Keratinocyte (primary cell): ENCODE measurements at regions not wholly inside any gene's neighbourhood (a gene's known extent, or its start where the extent isn't known, plus 50 kb on each side); places are given as distances from the start of the nearest gene placed in this dataset.

Experiments used
- DNase-seq: peaks from one replicate; pipeline ENCODE4 v3.0.0-alpha.2; 2011; ENCODE audit warnings: low read depth, missing footprints, low spot score
- FAIRE-seq: peaks from 2 replicates; lab custom pipeline; 2011; peaks lifted over from hg19 to GRCh38; lab: Jason Lieb, UNC
- H2AFZ ChIP-seq: 2 replicates; pipeline ENCODE4 v1.6.0; 2012; ENCODE audit warnings: low read length, control low read depth, inconsistent platforms; ENCODE audit not compliant: control insufficient read depth
- H3K27ac ChIP-seq: 2 replicates; pipeline ENCODE4 v1.5.1; 2011; ENCODE audit warnings: low read length; ENCODE audit not compliant: control insufficient read depth, insufficient read depth
- H3K27me3 ChIP-seq: 3 replicates; pipeline ENCODE4 v1.6.0; 2011; ENCODE audit warnings: low read length; ENCODE audit not compliant: control insufficient read depth, insufficient read depth; ENCODE audit errors: extremely low read depth
- H3K36me3 ChIP-seq, 2 experiments: 2 replicates in 1 of 2; 3 replicates in 1 of 2; pipeline ENCODE4 v1.5.1; 2011; ENCODE audit warnings: low read length in 2 of 2, mild to moderate bottlenecking in 1 of 2; ENCODE audit not compliant: control insufficient read depth in 2 of 2, insufficient read depth in 2 of 2; ENCODE audit errors: extremely low read depth in 1 of 2
- H3K4me1 ChIP-seq: 3 replicates; pipeline ENCODE4 v1.5.1; 2011; ENCODE audit warnings: low read length; ENCODE audit not compliant: control insufficient read depth, insufficient read depth; ENCODE audit errors: extremely low read depth
- H3K4me2 ChIP-seq: 3 replicates; pipeline ENCODE4 v1.6.0; 2011; ENCODE audit warnings: low read depth, low read length; ENCODE audit not compliant: control insufficient read depth, insufficient read depth; ENCODE audit errors: extremely low read depth
- H3K4me3 ChIP-seq, 3 experiments: fragments of 200-600 bp in 1 of 3; sonication (generic) in 1 of 3; 2 replicates in 2 of 3; 3 replicates in 1 of 3; pipeline ENCODE4 v1.5.1; 2011 to 2016; ENCODE audit warnings: low read length in 3 of 3, mild to moderate bottlenecking in 3 of 3, control low read depth in 2 of 3, inconsistent platforms in 1 of 3, low read depth in 1 of 3, mixed read lengths in 1 of 3, mixed run types in 1 of 3, moderate library complexity in 1 of 3; ENCODE audit not compliant: control insufficient read depth in 2 of 3, insufficient read depth in 2 of 3; ENCODE audit errors: extremely low read depth in 1 of 3
- H3K79me2 ChIP-seq: 2 replicates; pipeline ENCODE4 v1.6.0; 2012; ENCODE audit warnings: low read length; ENCODE audit not compliant: control insufficient read depth, insufficient read depth
- H3K9ac ChIP-seq: 3 replicates; pipeline ENCODE4 v1.6.0; 2011; ENCODE audit warnings: low read length; ENCODE audit not compliant: control insufficient read depth, insufficient read depth; ENCODE audit errors: extremely low read depth
- H3K9me1 ChIP-seq: 3 replicates; pipeline ENCODE4 v1.6.0; 2011; ENCODE audit warnings: low read length; ENCODE audit not compliant: control insufficient read depth, insufficient read depth; ENCODE audit errors: extremely low read depth
- H3K9me3 ChIP-seq: 2 replicates; pipeline ENCODE4 v1.5.1; 2012; ENCODE audit warnings: low read depth, low read length; ENCODE audit not compliant: control insufficient read depth
- H4K20me1 ChIP-seq: 3 replicates; pipeline ENCODE4 v1.6.0; 2011; ENCODE audit warnings: low read length; ENCODE audit not compliant: control insufficient read depth, insufficient read depth; ENCODE audit errors: extremely low read depth
- EZH2 ChIP-seq: IDR thresholded peaks from one replicate; pipeline ENCODE4 v1.6.1; 2012; ENCODE audit warnings: inconsistent platforms, mild to moderate bottlenecking, low read length, moderate library complexity
- dilution Hi-C: fragments of 300-500 bp; cut with MboI; formaldehyde crosslinking; loops from one replicate; pipeline ENCODE4 v1.7.0; 2020; ENCODE audit warnings: low sequenced_read_pairs; ENCODE audit not compliant: extremely low pct_ligation_motif_present
- TF ChIP-seq, protein P1 (sequence below), 3 experiments: IDR thresholded peaks in 1 of 3; conservative IDR thresholded peaks in 1 of 3; optimal IDR thresholded peaks in 1 of 3; 2 replicates in 2 of 3; 3 replicates in 1 of 3; pipeline versions ENCODE3 to v1.5.1; 2011; ENCODE audit warnings: low read length in 3 of 3, mild to moderate bottlenecking in 3 of 3, moderate library complexity in 2 of 3, control low read depth in 1 of 3, inconsistent platforms in 1 of 3; ENCODE audit not compliant: insufficient read depth in 2 of 3; ENCODE audit errors: extremely low read depth in 1 of 3

DNA sequence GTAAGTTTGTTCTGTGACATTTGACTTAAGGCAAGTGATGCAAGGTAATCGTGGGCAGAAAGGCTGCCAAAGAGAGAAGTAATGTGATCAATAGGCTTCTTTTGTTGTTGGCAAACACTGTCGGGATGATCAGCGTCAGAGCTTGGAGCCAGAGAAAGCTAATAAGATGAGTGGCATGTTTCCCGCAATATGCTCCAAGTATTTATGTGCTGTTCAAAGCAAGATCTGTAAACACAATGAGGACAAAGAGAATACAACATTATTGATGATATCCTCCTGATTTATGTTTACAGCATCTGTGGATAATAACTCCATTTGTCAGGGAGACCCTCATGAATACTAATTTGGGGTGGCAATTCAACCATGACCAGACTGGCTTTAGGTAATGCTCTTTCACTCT lies 603.3 kb downstream of the TDRD15 start:
- H2AFZ ChIP-seq: no peak overlapping the region
- no peaks in the 10 kb centered on the region for H4K20me1 ChIP-seq
- H3K27me3 ChIP-seq: no peaks in the 10 kb centered on the region
- H3K9me1 ChIP-seq: no peaks in the 10 kb centered on the region
- H3K4me3 ChIP-seq: no peak overlapping the region
- H3K9me3 ChIP-seq: no peaks in the 10 kb centered on the region
- no peak overlapping the region for H3K9ac ChIP-seq
- no peak overlapping the region for H3K4me2 ChIP-seq
- DNase-seq (no peak), FAIRE-seq (no peak)
- H3K79me2 ChIP-seq: no peaks in the 10 kb centered on the region
- H3K4me1 ChIP-seq: no peaks in the 10 kb centered on the region
- no peak for TF ChIP-seq EZH2
- TF ChIP-seq, protein P1, sequence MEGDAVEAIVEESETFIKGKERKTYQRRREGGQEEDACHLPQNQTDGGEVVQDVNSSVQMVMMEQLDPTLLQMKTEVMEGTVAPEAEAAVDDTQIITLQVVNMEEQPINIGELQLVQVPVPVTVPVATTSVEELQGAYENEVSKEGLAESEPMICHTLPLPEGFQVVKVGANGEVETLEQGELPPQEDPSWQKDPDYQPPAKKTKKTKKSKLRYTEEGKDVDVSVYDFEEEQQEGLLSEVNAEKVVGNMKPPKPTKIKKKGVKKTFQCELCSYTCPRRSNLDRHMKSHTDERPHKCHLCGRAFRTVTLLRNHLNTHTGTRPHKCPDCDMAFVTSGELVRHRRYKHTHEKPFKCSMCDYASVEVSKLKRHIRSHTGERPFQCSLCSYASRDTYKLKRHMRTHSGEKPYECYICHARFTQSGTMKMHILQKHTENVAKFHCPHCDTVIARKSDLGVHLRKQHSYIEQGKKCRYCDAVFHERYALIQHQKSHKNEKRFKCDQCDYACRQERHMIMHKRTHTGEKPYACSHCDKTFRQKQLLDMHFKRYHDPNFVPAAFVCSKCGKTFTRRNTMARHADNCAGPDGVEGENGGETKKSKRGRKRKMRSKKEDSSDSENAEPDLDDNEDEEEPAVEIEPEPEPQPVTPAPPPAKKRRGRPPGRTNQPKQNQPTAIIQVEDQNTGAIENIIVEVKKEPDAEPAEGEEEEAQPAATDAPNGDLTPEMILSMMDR (optimal IDR thresholded peaks at IDR 0.05 in 1 of 3, IDR thresholded peaks at IDR 0.05 in 1 of 3, conservative IDR thresholded peaks at IDR 0.05 in 1 of 3; ENCODE audit: extremely low read depth in 1 of 3, insufficient read depth in 2 of 3, low read length in 3 of 3): no peak
- H3K36me3 ChIP-seq: no peaks in the 10 kb centered on the region
- dilution Hi-C loops: no loop called here
- no peak overlapping the region for H3K27ac ChIP-seq

DNA sequence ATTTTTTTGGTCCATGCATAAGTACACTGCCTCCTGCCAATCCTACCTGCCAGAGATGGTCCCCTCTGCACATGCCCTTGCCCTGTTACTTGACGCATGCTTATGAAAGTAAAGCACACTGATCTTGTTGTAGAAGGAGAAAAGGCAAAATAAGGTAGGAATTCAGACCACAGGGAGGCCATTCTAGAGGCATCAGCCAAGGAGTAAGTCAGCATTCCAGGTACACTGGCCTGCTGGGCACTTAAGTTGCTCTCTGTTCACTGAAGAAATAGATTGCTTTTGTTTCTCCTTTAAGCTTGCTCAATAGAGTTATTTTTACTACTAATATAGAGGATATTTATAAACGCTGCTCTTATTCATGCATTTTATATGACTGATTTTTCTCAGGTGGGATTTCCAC lies 604.4 kb downstream of the TDRD15 start:
- Histone ChIP-seq H3K36me3 (no peaks in the 10 kb centered on the region), H3K4me2 (no peak overlapping the region), H2AFZ (no peak overlapping the region), H3K9me1 (no peaks in the 10 kb centered on the region), H3K9ac (no peak overlapping the region), H3K9me3 (no peaks in the 10 kb centered on the region), H3K4me3 (no peak overlapping the region), H3K4me1 (no peaks in the 10 kb centered on the region), H3K79me2 (no peaks in the 10 kb centered on the region), H3K27me3 (no peaks in the 10 kb centered on the region), H3K27ac (no peak overlapping the region), H4K20me1 (no peaks in the 10 kb centered on the region)
- no peak for DNase-seq
- no peak for FAIRE-seq
- dilution Hi-C loops: no loop called here
- no peak for TF ChIP-seq EZH2
- TF ChIP-seq, protein P1 (optimal IDR thresholded peaks at IDR 0.05 in 1 of 3, IDR thresholded peaks at IDR 0.05 in 1 of 3, conservative IDR thresholded peaks at IDR 0.05 in 1 of 3; ENCODE audit: extremely low read depth in 1 of 3, insufficient read depth in 2 of 3, low read length in 3 of 3): no peak
